GM12878 (cell line): ENCODE measurements at regions not wholly inside any gene's neighbourhood (a gene's known extent, or its start where the extent isn't known, plus 50 kb on each side); places are given as distances from the start of the nearest gene placed in this dataset.

Experiments used
- ATAC-seq: fragments of 200-7000 bp; cut with Tn5 transposase; 3 replicates; pipeline ENCODE4 v1.9.1; 2020; ENCODE audit warnings: mild to moderate bottlenecking, moderate library complexity
- BruUV-seq: library from RNA; stranded (reverse); fragments of 400-500 nt; replicated peaks from 2 replicates; lab custom pipeline; 2021; lab: Mats Ljungman, UMichigan
- CTCF ChIA-PET: fragments of 300-600 bp; sonication (Branson Sonifier 250); formaldehyde crosslinking; extraction: SDS; loops from one replicate; lab custom pipeline; 2021; ENCODE audit warnings: inconsistent platforms; lab: Yijun Ruan, JAX
- POLR2A ChIA-PET: fragments of 350-600 bp; formaldehyde crosslinking; extraction: SDS; loops from one replicate; lab custom pipeline; 2021; ENCODE audit warnings: inconsistent platforms; lab: Charles Lee
- RAD21 ChIA-PET: fragments of 300-600 bp; sonication (Branson Sonifier 250); formaldehyde crosslinking; loops from one replicate; lab custom pipeline; 2023; ENCODE audit warnings: antibody characterized with exemption; ENCODE audit not compliant: unreplicated experiment; lab: Charles Lee
- SMC1A ChIA-PET: fragments of 300-600 bp; sonication (Branson Sonifier 250); formaldehyde crosslinking; loops from one replicate; lab custom pipeline; 2023; ENCODE audit not compliant: unreplicated experiment, uncharacterized antibody; lab: Charles Lee
- DNase-seq: peaks from one replicate; pipeline ENCODE4 v3.0.0-alpha.2; 2011; ENCODE audit warnings: low read depth, low spot score
- FAIRE-seq: peaks from 3 replicates; lab custom pipeline; 2011; peaks lifted over from hg19 to GRCh38; lab: Jason Lieb, UNC
- H2AFZ ChIP-seq: 2 replicates; pipeline ENCODE4 v1.6.0; 2011; ENCODE audit warnings: low read depth, low read length, control low read depth; ENCODE audit not compliant: control insufficient read depth
- H3K27ac ChIP-seq: 2 replicates; pipeline ENCODE4 v1.5.1; 2011; ENCODE audit warnings: control low read depth; ENCODE audit not compliant: control insufficient read depth, insufficient read depth
- H3K27me3 ChIP-seq, 2 experiments: replicated peaks in 1 of 2; 2 replicates each; pipeline versions ENCODE4 v1.6.0 to v1.6.1; 2011; ENCODE audit warnings: low read length in 1 of 2; ENCODE audit not compliant: control insufficient read depth in 2 of 2, insufficient read depth in 2 of 2
- H3K36me3 ChIP-seq, 2 experiments: 2 replicates each; pipeline ENCODE4 v1.5.1; 2011; ENCODE audit warnings: low read length in 1 of 2; ENCODE audit not compliant: control insufficient read depth in 2 of 2, insufficient read depth in 2 of 2
- H3K4me1 ChIP-seq: 2 replicates; pipeline ENCODE4 v1.6.1; 2011; ENCODE audit warnings: mild to moderate bottlenecking, low read length, moderate library complexity, mixed read lengths; ENCODE audit not compliant: control insufficient read depth, insufficient read depth
- H3K4me2 ChIP-seq: 2 replicates; pipeline ENCODE4 v1.6.0; 2011; ENCODE audit warnings: control low read depth; ENCODE audit not compliant: control insufficient read depth, insufficient read depth
- H3K4me3 ChIP-seq: fragments of 200-600 bp; sonication (generic); 2 replicates; pipeline ENCODE4 v1.5.1; 2016
- H3K79me2 ChIP-seq: 2 replicates; pipeline ENCODE4 v1.6.0; 2011; ENCODE audit warnings: low read length; ENCODE audit not compliant: control insufficient read depth, insufficient read depth
- H3K9ac ChIP-seq: 2 replicates; pipeline ENCODE4 v1.8.0; 2011; ENCODE audit warnings: low read length, control low read depth, mixed read lengths; ENCODE audit not compliant: control insufficient read depth, insufficient read depth
- H3K9me3 ChIP-seq: replicated peaks from 3 replicates; pipeline ENCODE4 v1.5.1; 2011; ENCODE audit warnings: mild to moderate bottlenecking, low read length; ENCODE audit not compliant: control insufficient read depth, insufficient read depth
- H4K20me1 ChIP-seq: 2 replicates; pipeline ENCODE4 v1.6.0; 2011; ENCODE audit not compliant: control insufficient read depth, insufficient read depth
- BACH1 ChIP-seq: fragments of 450-650 bp; IDR thresholded peaks from 2 replicates; pipeline ENCODE4 v1.6.1; 2017; ENCODE audit warnings: mild to moderate bottlenecking, borderline replicate concordance
- CHD4 ChIP-seq: fragments of 200-600 bp; sonication (generic); IDR thresholded peaks from 2 replicates; pipeline ENCODE4 v1.6.1; 2016; ENCODE audit warnings: mild to moderate bottlenecking
- IRF4 ChIP-seq: IDR thresholded peaks from 2 replicates; pipeline ENCODE4 v1.6.1; 2011; ENCODE audit warnings: low read depth, low read length
- MEF2A ChIP-seq: IDR thresholded peaks from 2 replicates; pipeline ENCODE4 v1.6.1; 2011; ENCODE audit warnings: low read depth, mild to moderate bottlenecking, low read length, moderate library complexity; ENCODE audit not compliant: insufficient read depth
- MEF2B ChIP-seq: fragments of 450-650 bp; IDR thresholded peaks from 2 replicates; pipeline ENCODE4 v1.6.1; 2018; ENCODE audit warnings: mild to moderate bottlenecking, moderate library complexity; ENCODE audit not compliant: partially characterized antibody, poor library complexity, severe bottlenecking
- MTA3 ChIP-seq: IDR thresholded peaks from 2 replicates; pipeline ENCODE4 v1.6.1; 2012; ENCODE audit warnings: low read length, inconsistent platforms, borderline replicate concordance
- PML ChIP-seq: IDR thresholded peaks from 2 replicates; pipeline ENCODE4 v1.6.1; 2012; ENCODE audit warnings: low read length, inconsistent platforms
- POLR2AphosphoS2 ChIP-seq: IDR thresholded peaks from 2 replicates; pipeline ENCODE4 v1.6.1; 2011; ENCODE audit warnings: low read depth, mild to moderate bottlenecking, low read length, improper control_type of control experiment, moderate library complexity
- RUNX3 ChIP-seq: IDR thresholded peaks from 2 replicates; pipeline ENCODE4 v1.6.1; 2012; ENCODE audit warnings: low read length, inconsistent platforms
- SREBF1 ChIP-seq: IDR thresholded peaks from 2 replicates; pipeline ENCODE4 v1.6.1; 2012; ENCODE audit warnings: mild to moderate bottlenecking, low read length
- ZNF217 ChIP-seq: fragments of 450-650 bp; IDR thresholded peaks from 2 replicates; pipeline ENCODE4 v1.6.1; 2017; ENCODE audit warnings: antibody characterized with exemption, mild to moderate bottlenecking
- ZZZ3 ChIP-seq: IDR thresholded peaks from 2 replicates; pipeline ENCODE4 v1.6.1; 2011; ENCODE audit warnings: low read depth; ENCODE audit not compliant: control insufficient read depth, insufficient read length
- WGBS: methylation state at CpG from one replicate; pipeline ENCODE4 v1.1.6; 2016; ENCODE audit warnings: low lambda C conversion rate; ENCODE audit not compliant: insufficient replicate concordance, insufficient coverage; ENCODE audit errors: missing lambda C conversion rate; 5-methylcytosine and 5-hydroxymethylcytosine counted together
- in situ Hi-C: fragments of 300-500 bp; cut with MboI; formaldehyde crosslinking; loops from 9 replicates; pipeline ENCODE4 v1.14.3; 2018; ENCODE audit warnings: mixed read lengths
- intact Hi-C: fragments of 100-400 bp; cut with micrococcal nuclease; formaldehyde crosslinking; loops from one replicate; pipeline ENCODE4 v1.14.2; 2022; ENCODE audit not compliant: unreplicated experiment
- TF ChIP-seq, protein P1 (sequence below): IDR thresholded peaks from 2 replicates; pipeline ENCODE4 v1.6.1; 2012; ENCODE audit warnings: low read depth, low read length, improper control_type of control experiment
- TF ChIP-seq, protein P2 (sequence below): fragments of 450-650 bp; conservative IDR thresholded peaks from 2 replicates; pipeline ENCODE4 v1.6.1; 2017; ENCODE audit warnings: mild to moderate bottlenecking, moderate library complexity

DNA sequence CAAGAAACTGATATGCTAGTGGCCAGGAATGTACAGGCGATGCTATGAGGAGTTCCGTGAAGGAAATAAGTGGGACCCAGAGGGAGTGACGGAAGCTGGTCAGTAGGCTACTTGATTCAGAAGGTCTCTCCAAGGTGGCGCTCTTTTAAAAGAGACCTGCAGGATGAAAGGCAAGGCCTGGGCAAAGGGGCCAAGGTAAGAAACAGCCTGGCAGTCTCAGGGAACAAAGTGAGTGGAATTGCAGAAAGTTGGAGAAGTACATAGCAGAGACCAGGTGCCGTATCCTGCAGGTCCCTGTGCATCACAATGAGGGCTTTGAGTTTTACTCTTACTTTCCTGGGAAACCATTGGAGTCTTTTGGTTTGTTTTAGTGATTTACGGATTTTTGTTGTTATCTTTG is 905.6 kb downstream of the BCL11B start:
- no peak overlapping the region for H3K4me2 ChIP-seq
- DNase-seq (no peak), FAIRE-seq (no peak), ATAC-seq (no peak)
- in situ Hi-C loops (no loop called here), intact Hi-C loops (no loop called here)
- H3K36me3 ChIP-seq: no peaks in the 10 kb centered on the region
- RAD21 ChIA-PET: no interaction called here
- no TSS peak for BruUV-seq
- no peak overlapping the region for H3K4me3 ChIP-seq
- CTCF ChIA-PET: no interaction called here
- SMC1A ChIA-PET: no interaction called here
- no peaks in the 10 kb centered on the region for H3K9me3 ChIP-seq
- no peak overlapping the region for H2AFZ ChIP-seq
- no peak for TF ChIP-seq MEF2B
- no peak for TF ChIP-seq SREBF1
- TF ChIP-seq, protein P1, sequence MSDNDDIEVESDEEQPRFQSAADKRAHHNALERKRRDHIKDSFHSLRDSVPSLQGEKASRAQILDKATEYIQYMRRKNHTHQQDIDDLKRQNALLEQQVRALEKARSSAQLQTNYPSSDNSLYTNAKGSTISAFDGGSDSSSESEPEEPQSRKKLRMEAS: no peak
- no peak for TF ChIP-seq BACH1
- no peak for TF ChIP-seq POLR2AphosphoS2
- no peak for TF ChIP-seq RUNX3
- no peak for TF ChIP-seq ZNF217
- TF ChIP-seq ZZZ3: no peak
- no peak for TF ChIP-seq MTA3
- TF ChIP-seq IRF4: no peak
- TF ChIP-seq MEF2A: no peak
- TF ChIP-seq, protein P2, sequence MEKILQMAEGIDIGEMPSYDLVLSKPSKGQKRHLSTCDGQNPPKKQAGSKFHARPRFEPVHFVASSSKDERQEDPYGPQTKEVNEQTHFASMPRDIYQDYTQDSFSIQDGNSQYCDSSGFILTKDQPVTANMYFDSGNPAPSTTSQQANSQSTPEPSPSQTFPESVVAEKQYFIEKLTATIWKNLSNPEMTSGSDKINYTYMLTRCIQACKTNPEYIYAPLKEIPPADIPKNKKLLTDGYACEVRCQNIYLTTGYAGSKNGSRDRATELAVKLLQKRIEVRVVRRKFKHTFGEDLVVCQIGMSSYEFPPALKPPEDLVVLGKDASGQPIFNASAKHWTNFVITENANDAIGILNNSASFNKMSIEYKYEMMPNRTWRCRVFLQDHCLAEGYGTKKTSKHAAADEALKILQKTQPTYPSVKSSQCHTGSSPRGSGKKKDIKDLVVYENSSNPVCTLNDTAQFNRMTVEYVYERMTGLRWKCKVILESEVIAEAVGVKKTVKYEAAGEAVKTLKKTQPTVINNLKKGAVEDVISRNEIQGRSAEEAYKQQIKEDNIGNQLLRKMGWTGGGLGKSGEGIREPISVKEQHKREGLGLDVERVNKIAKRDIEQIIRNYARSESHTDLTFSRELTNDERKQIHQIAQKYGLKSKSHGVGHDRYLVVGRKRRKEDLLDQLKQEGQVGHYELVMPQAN: no peak
- TF ChIP-seq PML: no peak
- TF ChIP-seq CHD4: no peak
- H4K20me1 ChIP-seq: no peaks in the 10 kb centered on the region
- no peaks in the 10 kb centered on the region for H3K27me3 ChIP-seq
- 45% methylated on average over 6 of the region's 6 CpGs for WGBS
- no peak overlapping the region for H3K9ac ChIP-seq
- POLR2A ChIA-PET: no interaction called here
- no peaks in the 10 kb centered on the region for H3K79me2 ChIP-seq
- no peak overlapping the region for H3K27ac ChIP-seq
- H3K4me1 ChIP-seq: no peaks in the 10 kb centered on the region
